ENCODE measurements at regions not wholly inside any gene's neighbourhood (a gene's known extent, or its start where the extent isn't known, plus 50 kb on each side); places are given as distances from the start of the nearest gene placed in this dataset.

DNA sequence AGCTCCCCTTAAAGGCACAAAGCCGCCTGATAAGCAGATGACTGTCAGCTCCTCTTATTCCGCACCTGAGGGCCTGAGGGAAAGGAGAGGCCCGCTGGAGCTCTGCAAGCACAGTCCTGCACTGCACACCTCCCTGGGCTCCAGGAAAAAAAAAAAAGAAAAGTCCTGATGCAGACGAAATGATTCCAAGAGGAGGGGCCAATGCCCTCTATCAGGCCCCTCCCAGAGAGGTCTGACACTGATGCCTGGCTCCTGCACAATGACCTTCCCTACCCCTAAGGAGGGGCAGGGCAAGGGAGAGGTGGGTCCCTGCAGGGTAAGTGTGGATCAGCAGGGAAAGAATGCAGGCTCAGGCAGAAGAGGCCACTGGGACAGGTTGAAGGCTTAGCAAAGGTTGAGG lies 572.7 kb downstream of the SOX6 start:
- DNase-seq: no peak
- in situ Hi-C loops (cut with HindIII; ENCODE audit: low pct_ligation_motif_present, low pct_unique_long_range_greater_than_20kb, low sequenced_read_pairs): no loop called here

DNA sequence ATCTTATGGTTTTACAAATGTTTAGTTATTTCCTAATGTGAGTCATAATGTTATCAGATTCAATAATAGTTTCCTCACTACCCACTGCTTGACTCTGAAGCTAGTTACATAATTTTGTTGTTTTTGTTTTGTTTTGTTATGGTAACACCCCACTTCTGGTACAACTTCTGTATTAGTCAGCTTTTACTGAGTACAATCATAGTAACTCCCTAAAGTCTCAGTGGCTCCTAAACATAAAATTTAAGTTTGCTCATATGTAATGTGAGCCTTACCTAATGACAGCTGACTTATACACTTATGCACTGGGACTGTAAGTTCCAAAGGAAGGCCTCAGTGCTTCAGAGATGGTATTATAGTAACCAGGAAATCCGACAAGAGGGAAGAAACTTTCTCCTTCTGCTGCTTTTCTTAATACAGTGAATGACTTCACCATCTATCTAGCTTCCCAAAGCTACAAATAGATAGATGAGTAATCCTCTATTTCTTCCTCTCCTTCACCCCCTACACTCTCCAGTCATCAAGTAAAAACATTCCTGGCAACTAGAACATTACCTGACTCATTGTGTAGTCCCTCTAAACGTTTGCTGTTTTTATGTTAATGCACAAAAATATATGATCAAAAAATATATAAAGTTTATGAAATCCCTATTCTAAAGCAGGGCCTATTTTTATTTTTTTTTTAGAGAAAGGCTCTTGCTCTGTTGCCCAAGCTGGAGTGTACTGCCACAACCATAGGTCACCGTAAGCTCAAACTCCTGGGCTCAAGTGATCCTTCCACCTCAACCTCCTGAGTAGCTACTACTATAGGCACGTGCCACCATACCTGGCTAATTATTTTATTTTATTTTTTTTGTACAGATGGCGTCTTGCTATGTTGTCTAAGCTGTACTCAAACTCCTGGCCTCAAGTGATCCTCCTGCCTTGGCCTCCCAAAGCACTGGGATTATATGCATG lies 563.0 kb downstream of the SOX6 start:
- DNase-seq: no peak
- in situ Hi-C loops (cut with HindIII; ENCODE audit: low pct_ligation_motif_present, low pct_unique_long_range_greater_than_20kb, low sequenced_read_pairs): no loop called here

DNA sequence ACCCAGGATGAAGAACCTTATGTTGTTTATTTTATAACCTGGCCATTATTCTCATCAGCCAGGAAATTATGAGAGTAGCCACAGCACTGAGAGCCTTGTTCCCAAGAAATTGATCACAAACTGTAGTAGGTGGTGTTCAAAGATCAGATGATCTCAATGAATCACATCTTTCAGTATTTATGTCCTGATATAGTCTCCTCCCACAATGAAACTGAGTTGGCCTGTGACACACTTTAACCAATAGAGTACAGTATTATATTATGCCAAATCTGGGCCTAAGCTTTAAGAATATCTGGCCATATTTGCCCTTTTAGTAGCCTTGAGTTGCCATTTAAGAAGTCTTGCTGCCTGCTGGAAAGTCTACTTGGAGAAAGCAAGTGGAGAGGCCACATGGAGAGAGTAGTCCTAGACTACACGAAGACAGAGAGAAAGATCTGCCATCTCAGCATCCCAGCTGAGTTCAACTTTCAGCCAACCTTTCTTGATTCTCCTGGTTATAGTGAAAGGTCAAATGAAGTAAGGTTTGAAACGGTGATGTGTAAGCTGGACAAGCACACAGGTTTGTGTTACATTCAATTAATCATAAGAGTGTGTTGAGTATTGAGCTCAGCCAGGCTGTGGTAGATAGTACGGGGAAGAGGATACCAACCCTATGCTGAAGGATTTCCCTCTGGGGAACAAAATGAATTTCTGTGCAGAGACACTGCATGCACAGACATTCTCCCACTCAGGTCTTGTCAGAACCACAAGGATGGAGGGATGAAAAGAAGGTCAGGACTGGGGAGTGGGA lies 561.8 kb downstream of the SOX6 start:
- no peak for DNase-seq
- in situ Hi-C loops (cut with HindIII; ENCODE audit: low pct_ligation_motif_present, low pct_unique_long_range_greater_than_20kb, low sequenced_read_pairs): no loop called here

DNA sequence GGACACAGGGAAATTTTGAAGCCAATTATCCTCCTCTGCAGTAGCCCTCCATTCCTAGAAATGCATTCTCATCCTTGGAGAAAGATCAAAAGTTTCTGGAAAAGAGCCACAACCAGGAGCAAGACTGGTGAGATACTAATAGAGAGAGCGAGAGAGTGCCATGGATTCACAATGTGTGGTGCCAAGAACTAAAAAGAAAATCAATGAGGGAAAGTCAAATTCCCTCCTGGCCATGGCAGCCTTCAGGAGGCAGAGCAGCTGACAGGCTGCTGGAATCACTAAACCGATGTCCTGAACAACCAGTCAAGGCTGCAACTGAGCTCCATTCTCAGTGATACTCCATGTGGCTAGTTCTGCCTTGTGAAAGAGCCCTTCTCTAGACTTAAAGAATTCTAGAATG lies 561.0 kb downstream of the SOX6 start:
- no peak for DNase-seq
- in situ Hi-C loops (cut with HindIII; ENCODE audit: low pct_ligation_motif_present, low pct_unique_long_range_greater_than_20kb, low sequenced_read_pairs): no loop called here

DNA sequence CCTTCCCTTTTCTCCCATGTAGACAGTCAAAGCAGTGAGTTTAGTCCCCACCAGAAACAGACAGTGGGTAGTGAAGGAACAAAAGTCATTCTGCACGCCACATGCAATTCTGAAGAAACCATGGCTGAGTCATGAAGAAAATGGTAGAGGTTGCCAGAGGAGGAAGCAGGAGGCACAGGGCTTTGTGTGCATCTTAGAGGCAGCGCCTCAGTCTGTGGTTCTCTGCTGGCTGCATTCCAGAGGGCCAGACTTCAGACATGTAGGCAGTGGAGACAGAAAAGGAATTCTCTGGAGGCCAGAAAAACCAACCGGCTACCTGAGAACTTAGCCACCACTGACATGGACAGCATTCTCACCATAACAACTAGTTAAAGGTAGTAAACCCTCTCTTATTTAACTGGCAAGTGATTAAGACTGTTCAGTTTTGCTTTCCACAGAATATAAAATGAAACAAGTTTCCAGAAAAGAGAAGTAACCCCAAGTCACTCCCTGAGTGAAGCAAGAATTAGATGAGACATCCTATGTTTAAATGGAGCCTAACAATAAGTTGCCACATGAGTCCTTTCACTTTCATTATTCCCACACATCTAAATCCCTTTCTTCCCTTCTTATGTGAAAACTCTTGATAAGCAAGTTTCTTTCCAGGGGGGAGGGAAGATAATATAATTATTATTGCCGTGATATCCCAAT lies 556.1 kb downstream of the SOX6 start:
- no peak for DNase-seq
- in situ Hi-C loops (cut with HindIII; ENCODE audit: low pct_ligation_motif_present, low pct_unique_long_range_greater_than_20kb, low sequenced_read_pairs): no loop called here

DNA sequence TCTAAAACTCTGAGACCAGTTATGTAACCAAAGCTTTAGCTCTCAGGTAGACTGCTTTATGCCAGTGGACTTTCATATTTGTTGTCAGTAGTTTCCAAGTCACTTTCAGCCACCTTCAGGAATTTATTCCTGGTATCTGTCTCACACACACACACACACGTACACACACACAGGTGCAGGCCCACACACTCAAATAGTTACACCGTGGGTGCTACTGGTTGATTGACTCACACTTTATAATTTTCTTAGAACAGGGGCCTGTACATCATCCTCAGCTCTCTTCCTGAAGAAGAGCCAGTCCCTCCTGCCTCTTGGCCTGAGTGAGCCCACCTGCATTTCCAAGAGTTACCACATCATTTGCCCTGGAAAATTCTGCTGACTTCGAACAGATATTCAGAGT lies 555.2 kb downstream of the SOX6 start:
- no peak for DNase-seq
- in situ Hi-C loops (cut with HindIII; ENCODE audit: low pct_ligation_motif_present, low pct_unique_long_range_greater_than_20kb, low sequenced_read_pairs): no loop called here

DNA sequence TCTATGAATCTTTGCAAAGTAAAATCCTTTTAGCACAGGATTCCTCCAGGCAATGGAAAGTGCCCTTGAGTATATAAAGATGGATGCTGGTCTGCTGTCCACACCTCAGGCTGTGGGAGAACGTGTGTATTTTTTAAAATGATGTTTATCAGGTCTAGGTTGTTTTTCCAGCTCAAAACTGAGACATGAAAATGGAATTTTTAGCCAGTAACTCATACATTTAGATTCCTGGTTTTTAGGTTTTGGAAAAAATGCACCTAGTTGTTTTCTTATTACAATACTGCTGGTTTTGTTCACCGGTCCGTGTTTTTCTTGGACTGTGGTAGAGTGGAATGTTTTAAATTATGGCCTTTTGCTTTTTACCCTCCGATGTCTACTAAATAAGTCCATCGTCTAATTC lies 554.7 kb downstream of the SOX6 start:
- in situ Hi-C loops (cut with HindIII; ENCODE audit: low pct_ligation_motif_present, low pct_unique_long_range_greater_than_20kb, low sequenced_read_pairs): no loop called here
- DNase-seq: no peak

DNA sequence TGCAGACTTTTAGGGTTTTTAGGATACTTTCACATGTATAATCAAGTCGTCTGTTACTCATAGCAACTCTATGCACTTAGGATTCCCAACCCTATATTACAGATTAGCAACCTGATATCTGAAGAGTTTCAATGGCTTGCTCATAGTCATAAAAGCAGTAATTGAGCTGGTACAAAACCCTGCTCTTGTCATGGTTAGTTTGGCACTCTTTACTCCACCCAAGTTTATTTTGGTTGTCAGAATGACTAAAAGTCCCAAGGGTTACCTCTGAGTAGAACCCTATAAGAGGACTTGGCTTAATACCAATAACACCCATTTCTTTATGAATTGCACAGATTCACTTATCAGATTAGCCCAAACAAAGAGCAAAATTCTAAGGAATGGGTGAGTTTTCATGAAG lies 550.6 kb downstream of the SOX6 start:
- DNase-seq: no peak
- in situ Hi-C loops (cut with HindIII; ENCODE audit: low pct_ligation_motif_present, low pct_unique_long_range_greater_than_20kb, low sequenced_read_pairs): no loop called here

DNA sequence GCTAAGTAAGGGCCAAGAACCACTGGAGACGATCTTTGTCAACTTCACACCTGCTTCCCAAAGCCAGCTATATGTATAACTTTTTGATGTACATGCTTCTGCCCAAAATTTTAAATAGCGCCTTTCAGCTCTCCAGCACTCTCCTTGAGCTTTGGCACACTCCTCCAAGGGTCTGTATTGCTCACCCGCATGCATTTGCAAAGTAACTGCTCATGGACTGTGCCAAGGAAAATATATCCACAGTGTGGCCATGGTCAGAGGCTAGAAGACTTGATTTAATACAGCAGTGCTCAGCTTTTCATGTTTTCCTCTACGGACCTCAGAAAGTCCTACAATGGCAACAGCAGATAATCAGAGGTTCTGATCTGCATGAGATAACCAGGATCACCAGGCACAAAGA lies 550.1 kb downstream of the SOX6 start:
- in situ Hi-C loops (cut with HindIII; ENCODE audit: low pct_ligation_motif_present, low pct_unique_long_range_greater_than_20kb, low sequenced_read_pairs): no loop called here
- no peak for DNase-seq

DNA sequence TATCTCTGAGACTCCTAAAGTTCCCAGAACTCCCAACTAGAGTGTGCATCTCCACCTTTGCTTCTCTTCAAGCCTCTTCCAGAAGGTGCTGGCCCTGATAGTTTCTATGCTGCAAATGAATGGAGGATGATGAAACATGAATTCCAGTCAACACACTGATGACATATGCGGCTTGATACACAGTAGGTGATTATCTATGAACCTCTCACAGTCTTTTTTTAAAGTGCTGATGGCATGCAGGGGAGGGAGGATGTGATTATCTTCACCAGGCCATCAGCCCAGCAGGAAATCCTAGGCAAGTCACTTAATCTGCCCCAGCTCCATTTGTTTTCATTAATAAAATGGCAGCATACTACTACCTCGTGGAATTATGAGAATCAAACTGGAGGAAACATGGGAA lies 548.5 kb downstream of the SOX6 start:
- in situ Hi-C loops (cut with HindIII; ENCODE audit: low pct_ligation_motif_present, low pct_unique_long_range_greater_than_20kb, low sequenced_read_pairs): no loop called here
- DNase-seq: no peak

DNA sequence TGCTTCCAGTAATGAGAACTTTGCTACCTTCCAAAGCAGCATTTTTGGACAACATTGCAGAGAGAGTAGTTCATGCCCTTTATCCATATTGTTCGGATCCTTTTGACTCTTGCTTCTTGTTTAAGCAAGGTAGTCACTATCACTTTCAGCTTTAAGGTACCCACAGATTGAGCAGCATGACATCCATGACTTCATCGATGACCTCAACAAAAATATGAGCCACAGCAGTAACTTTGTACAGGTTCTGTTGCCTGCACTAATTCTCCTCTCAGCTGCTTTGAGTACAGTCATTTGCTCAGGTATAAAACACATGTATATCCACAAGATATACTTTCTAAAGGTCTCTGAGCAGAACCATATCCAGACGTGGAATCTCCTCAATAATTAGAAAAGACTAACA lies 546.3 kb downstream of the SOX6 start:
- in situ Hi-C loops (cut with HindIII; ENCODE audit: low pct_ligation_motif_present, low pct_unique_long_range_greater_than_20kb, low sequenced_read_pairs): no loop called here
- no peak for DNase-seq

DNA sequence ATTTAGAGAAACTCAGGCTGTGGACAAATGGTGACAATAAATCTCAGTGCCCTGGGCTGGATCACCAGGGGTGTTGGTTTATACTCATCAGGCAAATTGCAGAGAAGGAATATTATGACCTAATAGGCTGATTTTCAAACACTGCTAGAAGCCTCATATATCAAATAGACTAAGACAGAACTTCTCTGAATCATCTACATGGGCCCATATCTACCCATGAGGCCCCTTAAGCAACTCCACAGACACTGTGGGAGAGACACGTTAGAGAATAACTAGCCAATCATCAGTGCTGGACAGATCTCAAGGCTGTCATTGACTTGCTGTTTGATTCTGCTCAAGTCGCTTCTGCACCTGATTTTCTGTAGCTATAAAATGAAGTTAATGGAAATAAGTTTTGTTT lies 545.8 kb downstream of the SOX6 start:
- in situ Hi-C loops (cut with HindIII; ENCODE audit: low pct_ligation_motif_present, low pct_unique_long_range_greater_than_20kb, low sequenced_read_pairs): no loop called here
- DNase-seq: no peak

DNA sequence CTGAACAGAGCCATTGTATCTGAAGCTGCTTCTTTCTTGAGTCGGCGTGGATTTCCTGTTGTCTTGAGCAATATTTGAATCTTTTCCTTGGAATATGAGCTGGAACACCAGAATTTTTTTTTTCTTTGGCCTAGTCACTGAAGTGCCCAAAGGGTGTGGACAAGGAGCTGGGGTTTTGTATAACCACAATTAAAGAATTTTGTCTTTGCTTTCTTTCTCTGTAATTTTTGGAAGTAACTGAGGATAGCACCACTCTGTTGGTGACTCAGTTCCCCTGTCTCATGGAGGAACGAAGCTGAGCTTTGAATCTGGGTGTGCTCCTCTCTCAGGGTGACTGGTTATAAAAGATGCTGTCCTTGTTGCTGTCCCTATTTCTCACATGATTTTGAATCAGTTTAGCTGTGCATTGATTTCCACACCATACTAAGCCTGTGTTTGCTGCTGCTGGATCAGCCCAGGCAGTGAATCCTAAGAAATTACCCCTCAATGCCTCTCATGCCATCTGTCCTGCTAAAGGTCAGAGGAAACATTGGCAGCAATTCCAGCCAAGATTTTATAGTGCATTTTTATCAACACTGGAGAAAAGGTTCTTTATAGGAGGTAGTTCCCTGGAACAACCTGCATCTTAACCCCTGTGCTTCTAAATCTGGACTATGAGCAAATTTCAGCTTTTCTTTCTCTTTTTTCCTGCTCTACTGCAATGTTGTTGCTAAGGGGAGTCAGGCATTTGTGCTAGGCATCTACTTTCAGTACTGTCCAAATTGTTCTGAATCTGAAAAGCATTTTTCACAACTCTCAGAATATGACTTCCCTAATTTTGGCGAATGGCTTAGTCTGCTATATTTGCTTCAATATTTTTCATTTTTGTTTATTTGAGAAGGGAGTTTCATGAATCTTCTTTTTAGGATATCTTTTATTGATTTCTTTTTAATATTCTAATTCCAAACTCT lies 540.8 kb downstream of the SOX6 start:
- no peak for DNase-seq
- in situ Hi-C loops (cut with HindIII; ENCODE audit: low pct_ligation_motif_present, low pct_unique_long_range_greater_than_20kb, low sequenced_read_pairs): no loop called here

DNA sequence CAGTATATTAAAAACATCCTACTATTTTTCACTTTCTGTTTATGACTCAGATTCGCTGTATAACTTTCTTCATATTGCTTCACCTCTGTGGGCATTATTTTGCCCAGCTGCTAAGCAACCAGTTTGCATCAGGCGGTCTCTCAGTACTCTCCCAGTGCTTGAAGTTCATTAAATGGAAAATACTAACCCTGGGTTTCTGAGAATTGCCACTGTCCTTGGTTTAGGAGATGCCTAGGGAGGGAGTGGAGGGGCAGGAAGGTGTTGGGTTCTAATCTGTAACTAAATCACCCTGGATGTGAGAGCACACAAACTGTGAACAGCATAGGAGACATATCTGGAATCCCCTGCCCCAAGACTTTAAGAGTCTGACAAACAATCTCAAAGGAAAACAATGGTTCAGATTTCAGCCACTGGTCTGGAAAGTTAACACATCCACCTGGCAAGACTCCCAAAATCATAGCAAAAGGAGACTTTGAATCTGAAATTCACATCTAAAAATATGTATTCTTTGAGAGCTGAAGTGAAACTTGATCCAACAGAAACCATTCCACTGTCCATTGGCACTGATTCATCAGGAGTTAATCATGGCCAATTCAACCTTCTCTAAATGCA lies 540.0 kb downstream of the SOX6 start:
- DNase-seq: no peak
- in situ Hi-C loops (cut with HindIII; ENCODE audit: low pct_ligation_motif_present, low pct_unique_long_range_greater_than_20kb, low sequenced_read_pairs): no loop called here

DNA sequence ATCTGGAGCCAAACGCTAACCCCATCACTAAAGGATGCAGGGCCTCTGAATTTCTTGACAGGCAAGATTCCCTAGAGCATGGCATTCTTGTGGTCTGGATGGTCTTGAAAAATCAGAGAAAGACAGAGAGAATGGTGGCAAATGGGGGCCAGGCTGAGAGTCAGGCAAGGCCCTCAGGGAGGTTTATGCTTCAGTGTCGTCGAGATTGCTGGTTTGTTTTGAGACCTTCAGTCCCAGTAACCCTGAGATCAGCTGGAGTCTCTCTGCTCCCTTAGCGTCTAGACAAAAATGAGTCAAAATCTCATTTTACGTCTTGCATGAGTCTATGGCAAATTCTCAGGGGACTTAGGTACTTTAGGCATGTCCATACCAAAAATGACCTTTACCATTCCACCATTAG lies 539.3 kb downstream of the SOX6 start:
- in situ Hi-C loops (cut with HindIII; ENCODE audit: low pct_ligation_motif_present, low pct_unique_long_range_greater_than_20kb, low sequenced_read_pairs): no loop called here

DNA sequence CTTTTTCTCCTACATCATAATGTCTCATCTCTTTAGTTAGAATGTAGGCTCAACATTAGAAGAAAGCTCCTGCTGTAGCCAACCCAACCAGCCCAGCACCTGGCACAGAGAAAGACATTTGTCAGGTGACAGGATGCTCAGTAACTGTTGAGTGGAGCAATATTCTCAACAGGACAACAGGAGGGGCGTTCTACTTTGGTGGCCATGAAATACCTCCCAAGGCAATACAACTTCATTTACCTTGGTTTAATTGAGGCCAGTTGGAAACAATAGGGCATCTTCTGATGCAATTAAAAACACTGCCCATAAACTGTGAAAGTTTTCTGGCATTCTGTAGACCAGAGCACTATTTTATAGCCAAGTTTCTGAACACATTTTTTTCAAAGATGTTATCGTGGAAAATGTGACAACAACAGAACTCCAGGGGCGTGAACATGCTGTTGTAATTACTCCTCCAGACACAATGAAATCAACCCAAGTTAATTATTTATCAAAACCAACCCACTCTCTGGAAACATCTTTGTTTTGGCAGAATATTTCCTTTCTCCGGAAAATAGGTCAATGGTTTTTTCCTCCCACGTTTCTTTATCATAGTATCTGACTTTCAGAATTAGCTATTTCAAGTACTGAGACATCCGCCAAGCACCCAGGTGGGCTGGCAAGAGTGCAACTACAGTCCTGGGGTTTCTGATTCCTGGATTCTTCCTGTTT lies 538.1 kb downstream of the SOX6 start:
- in situ Hi-C loops (cut with HindIII; ENCODE audit: low pct_ligation_motif_present, low pct_unique_long_range_greater_than_20kb, low sequenced_read_pairs): no loop called here
- DNase-seq: no peak

More for the DNA sequence above, 539.3 kb downstream of the SOX6 start:
- DNase-seq: no peak

DNA sequence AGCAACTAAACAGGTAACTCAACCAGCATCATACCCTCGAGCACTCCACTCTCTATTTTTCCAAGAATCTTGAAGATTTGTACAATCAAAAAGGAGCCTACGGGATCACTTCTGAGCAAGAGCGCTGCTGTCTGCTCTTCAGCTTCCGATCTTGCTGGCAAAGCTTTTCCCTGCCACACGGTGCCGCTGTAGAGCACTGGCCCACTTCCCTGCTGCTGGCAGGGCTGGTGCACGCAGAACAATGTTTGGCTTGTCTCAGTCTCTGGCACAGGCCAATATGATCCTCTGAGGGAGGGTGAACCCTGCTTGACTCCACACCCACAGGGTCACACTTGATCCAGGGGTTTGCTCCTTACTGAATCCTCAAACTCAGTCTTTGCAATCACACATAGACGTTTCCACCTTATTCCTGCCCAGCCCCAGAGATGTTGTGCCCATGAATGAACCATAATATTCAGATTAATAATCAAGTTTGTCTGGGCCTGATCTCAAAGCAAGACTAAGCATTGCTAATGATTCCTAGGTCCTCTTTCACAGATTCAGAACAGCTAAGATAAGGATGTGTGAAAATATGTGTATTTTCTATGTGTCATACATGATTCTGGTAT lies 536.6 kb downstream of the SOX6 start:
- DNase-seq: peak; percentile 41
- in situ Hi-C loops (cut with HindIII; ENCODE audit: low pct_ligation_motif_present, low pct_unique_long_range_greater_than_20kb, low sequenced_read_pairs): no loop called here

Data from ACHN (cell line).